Right kidney (tissue), 1 donor: ENCODE measurements at regions not wholly inside any gene's neighbourhood (a gene's known extent, or its start where the extent isn't known, plus 50 kb on each side); places are given as distances from the start of the nearest gene placed in this dataset.
"Not testable (repeated sequence)": the region's sequence is repeated elsewhere in the genome, so short reads cannot be mapped to it uniquely, and the experiment has no call there.

Experiments used
- DNase-seq: peaks from one replicate; pipeline ENCODE4 v3.0.0-alpha.2; 2016

DNA sequence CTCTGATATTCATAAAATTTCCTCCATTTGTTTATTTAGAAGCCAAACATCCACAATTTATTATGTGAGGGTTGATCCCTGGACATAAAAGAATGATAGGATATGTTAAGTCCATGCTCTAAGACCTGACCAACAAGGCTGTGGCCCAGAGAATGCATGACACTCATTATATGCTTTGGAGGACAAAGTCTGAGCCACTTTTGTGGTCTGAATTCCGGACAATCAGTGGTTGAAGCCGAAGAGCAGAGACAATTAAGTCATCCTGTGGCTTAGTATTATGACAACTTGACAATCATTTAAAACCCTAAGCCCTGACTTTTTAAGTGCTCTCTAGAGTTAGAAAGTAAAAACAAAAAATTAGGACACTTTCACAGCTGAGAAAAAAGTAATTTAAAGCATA lies 483.3 kb downstream of the PLCL1 start:
- DNase-seq: no peak

DNA sequence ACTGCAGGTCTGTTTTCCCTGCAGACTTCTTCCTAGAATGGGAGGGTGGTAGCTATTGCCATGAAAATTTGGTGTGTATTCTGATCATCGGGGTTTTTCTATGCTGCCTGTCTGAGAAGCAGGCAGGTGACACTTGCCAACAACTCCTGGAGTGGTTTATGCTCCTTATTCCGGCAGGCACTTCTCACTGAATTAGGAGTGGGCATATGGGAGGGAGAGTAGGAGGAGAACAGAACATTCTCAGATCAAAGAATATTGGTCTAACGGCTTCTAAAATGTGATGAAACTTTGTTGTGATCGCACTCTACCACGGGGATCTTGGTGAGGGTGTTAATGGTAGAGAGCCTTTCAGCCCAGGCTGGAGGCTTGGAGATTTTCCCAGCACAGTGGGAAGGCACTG lies 480.8 kb downstream of the PLCL1 start:
- DNase-seq: no peak

DNA sequence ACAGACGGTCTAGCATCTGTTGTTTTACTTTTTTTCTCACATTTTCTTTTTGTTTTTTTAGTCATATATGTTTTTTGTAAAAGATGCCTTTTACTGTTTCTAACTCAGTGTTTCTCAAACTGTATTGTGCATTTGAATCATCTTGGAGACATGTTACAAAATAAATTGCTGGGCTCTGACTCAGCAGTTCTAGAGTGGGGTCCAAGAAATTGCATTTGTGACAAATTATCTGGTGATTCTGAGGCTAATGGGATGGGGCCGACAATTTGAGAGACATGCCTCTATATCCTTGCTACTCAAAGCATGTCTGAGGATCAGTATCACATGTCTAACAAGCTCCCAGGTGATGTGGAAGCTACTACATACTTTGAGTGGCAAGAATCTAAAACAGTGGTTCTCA lies 478.8 kb downstream of the PLCL1 start:
- no peak for DNase-seq

DNA sequence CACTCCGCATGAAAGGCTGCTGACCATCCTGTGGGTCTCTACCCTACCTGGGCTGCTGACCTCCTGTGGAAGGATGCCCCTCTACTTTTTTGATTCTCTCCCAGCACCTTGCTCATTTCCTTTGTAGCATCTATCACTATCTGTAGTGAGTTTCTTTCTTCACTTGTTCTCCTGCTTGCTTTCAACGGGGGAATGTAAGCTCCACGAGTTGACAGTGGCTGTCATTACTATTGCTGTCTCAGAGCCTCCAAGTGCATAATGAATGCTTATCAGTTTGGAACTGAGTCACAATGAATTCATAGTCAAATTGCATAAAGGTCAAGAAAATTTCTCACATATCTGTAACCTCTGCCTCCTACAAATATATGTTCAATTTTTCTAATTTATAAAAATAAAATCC lies 477.7 kb downstream of the PLCL1 start:
- no peak for DNase-seq

DNA sequence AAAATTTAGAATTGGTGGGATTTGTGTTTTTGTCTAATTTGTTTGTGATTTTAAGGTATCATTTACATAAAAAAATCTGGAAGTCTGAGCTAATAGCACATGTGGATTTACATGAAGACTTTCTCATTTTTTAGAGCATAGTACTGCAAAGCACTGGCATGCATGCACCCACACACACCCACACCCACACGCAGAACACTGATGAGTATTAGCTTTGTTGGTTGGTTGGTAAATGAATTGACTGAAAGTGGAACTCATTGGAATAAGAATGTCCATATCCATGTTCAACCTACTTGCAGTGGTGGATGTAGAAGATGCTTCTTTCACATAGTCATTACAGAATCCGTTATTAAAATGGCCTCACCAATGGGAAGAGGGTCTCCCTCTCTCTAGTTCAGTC lies 475.8 kb downstream of the PLCL1 start:
- no peak for DNase-seq

DNA sequence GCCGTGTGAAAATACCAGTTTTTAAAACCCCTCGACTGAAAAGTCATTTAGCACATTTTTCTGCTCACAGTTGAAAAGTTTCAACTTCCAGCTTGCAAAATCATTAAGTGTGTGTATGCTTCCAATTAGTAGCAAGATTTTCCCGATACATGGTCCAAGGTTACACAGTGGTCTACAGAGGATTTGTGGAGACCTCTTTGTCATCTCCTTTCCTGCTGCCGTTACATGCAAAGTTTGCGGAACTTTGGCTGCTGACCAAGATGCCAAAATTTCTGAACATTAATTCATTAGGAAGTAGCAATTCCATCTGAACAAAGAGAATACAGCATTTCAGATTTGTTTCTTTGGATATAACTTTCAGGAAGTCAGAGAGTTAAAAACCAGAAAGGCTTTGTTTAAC lies 474.6 kb downstream of the PLCL1 start:
- DNase-seq: no peak

DNA sequence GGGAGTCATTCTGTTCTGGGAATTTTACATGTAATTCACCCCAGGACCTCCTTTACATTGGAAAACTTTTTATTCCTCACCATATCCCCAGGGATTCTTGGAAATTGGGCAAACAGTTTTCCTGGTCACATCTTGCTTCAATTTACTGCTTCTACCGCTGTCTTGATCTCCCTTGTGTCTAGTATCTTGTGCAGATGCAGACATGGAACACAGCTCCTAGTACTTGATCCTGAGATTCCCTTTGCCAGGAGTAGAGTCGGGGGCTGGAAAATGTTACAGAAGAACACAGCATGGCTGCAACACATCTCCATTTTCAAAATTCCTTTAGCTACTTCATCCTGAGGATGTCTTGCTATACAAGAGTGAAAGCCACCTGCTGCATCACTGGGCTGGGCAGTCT lies 472.8 kb downstream of the PLCL1 start:
- no peak for DNase-seq

DNA sequence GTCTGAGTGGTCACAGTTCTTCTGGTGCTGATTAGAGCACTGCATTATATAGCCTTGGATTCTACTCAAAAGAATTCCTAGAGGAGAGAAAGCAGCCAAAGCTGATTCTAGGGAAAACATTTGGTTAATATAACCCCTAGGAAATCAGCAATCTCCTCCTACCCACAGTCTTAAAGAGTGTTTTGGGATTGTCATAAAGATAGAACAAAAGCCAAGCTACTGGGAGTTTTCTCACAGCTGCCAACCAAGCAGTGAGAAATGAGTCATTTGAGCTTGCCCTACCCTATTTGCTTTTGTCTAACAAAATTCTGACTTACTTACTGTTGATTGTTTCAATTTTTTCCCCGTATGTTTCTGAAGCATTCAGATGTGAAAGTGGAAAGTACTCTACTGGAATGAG lies 469.3 kb downstream of the PLCL1 start:
- DNase-seq: no peak

DNA sequence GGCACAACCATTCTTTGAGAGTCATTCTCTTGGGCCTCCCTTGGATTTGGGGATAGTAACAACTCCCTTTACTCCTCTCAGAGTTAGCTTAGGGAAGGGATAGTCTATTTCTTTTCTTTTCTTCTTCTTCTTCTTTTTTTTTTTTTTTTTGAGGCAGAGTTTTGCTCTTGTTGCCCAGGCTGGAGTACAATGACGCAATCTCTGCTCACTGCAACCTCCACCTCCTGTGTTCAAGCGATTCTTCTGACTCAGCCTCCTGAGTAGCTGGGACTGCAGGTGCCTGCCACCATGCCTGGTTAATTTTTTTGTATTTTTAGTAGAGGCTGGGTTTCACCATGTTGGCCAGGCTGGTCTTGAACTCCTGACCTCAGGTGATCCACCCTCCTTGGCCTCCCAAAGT lies 465.8 kb downstream of the PLCL1 start:
- DNase-seq: not testable (repeated sequence)

DNA sequence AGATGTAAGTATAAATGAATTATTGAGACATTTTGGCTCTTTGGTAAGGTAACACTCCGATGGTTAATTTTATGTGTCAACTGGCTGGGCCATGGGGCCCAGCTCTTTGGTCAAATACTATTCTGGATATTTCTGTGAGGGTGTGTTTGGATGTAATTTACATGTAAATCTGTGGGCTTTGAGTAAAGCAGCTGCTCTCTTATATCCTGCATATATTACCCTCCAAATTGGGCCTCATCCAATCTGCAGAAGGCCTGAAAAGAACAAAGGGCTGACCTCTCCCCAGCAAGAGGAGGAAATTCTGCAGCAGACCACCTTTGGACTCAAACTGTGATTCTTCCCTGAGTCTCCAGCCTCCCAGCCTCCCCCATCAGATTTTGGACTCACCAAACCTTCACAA lies 464.1 kb downstream of the PLCL1 start:
- no peak for DNase-seq

DNA sequence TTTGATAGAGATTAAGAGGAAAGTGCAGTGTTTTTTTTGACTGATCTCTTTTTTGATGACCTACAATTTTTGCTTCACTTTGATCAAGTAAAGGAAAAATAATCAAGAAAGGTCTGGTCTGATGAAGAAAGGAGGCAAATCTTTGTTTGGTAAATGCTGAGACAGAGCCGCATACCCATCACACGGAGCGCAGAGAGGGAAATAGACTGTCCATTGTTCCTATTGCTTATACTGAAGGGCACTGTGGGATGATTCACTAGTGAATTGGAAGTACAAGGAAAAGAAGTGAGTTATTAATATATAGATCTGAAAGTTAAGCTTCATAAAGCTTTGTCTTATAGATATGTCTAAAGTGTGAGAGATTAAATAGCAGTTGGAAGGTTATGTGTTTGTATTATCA lies 455.1 kb downstream of the PLCL1 start:
- no peak for DNase-seq

DNA sequence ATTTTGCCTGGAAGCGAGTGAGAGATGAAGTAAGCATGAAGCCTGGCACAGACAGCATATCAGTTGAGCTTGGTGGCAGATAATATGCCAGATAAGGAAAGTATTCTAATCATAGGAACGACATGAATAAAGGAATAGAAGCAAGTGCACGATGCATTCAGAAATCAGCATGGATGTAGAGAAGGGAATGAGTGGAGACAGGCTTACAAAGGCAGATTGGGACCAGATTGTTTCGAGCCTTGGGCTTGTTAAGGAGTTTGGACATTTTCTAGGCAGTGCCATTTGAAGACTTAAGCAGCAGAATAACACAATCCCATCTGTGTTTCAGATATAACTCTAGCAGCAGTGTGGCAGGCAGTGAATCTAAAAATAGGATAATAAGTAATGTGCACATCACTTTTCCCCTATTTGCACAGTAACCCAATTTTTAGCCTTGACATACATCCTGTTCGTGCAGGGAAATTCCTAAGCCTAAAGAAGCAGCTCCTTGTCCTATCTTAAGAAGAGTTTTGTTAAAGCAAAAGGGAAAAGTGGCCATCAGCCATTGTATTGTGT lies 450.2 kb downstream of the PLCL1 start:
- no peak for DNase-seq

DNA sequence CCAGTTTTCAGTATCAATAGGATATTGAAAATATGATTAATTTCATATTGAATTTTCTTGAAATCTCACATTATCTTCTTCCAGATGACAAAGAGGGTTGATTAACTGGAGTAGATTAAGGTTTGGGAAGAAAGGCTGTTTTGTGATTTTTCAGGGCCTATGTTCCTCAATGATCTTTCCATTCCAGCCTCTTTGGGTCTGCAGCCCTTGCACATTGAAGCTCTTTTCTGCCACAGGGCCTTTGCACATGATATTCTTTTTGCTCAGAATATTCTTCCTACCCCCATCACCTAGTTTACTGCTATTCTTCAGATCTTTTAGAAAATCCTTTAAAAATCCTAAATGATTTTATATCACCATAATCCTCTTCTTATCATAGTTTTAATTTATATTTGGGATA lies 449.6 kb downstream of the PLCL1 start:
- no peak for DNase-seq

DNA sequence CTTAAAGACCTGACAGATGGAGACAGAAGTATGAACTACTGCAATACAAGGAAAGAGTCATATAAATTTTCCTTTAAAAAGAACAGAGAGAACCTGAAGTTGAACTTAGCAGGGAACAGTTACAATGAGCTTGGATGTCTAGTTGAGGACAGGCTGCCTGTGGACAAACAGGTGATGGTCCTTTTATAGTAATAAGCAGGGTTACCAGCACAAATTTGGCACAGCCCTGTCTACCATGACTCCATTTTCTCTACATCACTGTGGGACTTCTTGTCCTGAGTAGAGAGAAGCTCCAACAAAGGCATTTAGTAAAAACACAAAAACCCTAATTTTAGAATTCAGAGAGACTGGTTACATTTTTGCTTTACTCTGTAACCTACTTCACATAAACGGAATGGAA lies 448.1 kb downstream of the PLCL1 start:
- no peak for DNase-seq

DNA sequence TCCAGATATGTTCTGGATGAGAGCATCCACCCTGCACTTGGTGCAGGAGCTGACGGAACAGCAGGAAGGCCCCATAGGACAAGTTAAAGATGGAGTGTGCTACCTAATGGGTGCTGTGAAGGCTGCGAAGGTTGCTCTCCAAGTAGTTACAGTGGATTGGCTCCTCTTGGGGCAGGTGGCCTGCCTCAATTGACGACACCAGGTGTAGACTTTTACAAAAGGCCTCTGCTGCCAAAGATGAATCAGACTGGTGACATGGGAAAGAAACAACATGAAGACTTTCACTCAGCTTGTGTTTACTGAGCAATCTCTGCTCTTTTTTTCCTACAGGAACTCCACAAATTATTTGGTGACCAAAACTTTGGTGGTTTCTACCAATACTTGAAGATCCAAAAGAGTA lies 437.7 kb downstream of the PLCL1 start:
- DNase-seq: no peak

DNA sequence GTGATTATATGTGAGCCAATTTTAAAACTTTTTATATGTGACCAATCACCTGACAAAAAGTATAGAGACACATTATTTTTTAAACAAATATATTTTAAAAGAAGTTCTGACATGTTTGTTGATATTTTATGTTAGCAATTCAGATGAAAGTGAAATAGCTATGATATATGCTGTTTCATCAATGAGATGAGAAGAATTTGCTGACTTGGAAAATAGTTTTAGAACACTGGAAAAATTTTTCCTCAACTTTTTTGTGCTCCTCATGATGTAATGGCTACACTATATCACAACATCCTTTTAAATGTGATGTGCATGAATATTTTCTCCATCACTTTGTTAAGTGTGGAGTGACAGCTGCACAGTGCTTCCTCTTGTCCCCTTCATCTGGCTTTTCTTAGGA lies 434.0 kb downstream of the PLCL1 start:
- no peak for DNase-seq

DNA sequence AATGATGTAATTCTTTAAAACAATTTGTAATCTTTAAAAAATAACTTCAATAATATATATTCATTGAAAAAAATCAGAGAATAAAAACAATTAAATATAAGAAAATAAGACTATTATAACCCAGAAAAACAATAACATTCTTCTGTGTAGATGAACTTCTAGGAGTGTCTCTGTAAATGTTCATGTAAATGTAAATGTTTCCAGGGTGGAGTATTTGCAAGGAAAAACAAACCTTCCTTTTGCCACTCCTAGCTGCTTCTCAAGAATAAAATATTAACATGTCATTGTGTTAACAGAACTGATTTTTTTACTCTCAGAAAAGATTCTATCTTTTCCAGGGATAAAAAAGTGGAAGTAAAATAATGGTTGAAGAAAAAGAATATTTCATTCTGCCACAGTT lies 431.9 kb downstream of the PLCL1 start:
- DNase-seq: no peak

DNA sequence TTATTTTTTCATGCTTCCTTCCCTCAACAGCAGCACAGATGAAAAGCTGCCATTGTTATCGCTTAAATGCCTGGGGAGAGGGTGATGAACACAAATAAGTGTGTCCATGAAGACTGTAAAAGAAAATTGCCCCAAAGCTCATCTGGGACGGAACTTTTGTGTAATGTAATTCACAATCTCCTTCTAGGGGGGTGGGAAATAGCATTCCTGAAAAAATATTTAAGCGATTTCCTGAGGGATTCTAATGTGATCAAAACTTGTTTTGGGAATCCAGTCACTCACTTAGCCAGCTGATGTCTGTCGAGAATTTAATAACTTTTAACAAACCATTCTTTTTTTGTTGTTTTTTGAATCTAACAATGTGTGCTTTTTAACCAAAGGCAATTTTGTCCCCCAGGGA lies 427.9 kb downstream of the PLCL1 start:
- no peak for DNase-seq

DNA sequence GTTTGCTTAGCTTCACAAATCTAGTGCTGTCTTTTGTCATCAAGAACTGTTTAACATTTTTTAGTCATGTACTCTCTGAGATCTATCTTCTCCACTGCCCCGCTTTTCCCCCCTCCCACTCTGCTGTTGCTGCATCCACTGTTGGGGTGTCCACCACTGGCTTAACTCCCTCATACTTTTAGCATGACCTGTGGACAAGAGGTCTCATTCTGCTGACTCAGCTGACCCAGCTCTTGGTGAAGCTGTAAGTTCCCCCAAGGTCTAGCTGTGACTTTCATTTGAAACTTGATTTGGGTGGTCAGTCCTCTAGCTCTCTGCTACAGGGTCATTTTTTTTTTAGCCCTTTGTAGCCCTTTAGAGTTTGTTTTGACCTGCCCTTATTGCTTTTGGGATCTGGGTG lies 427.2 kb downstream of the PLCL1 start:
- DNase-seq: no peak

DNA sequence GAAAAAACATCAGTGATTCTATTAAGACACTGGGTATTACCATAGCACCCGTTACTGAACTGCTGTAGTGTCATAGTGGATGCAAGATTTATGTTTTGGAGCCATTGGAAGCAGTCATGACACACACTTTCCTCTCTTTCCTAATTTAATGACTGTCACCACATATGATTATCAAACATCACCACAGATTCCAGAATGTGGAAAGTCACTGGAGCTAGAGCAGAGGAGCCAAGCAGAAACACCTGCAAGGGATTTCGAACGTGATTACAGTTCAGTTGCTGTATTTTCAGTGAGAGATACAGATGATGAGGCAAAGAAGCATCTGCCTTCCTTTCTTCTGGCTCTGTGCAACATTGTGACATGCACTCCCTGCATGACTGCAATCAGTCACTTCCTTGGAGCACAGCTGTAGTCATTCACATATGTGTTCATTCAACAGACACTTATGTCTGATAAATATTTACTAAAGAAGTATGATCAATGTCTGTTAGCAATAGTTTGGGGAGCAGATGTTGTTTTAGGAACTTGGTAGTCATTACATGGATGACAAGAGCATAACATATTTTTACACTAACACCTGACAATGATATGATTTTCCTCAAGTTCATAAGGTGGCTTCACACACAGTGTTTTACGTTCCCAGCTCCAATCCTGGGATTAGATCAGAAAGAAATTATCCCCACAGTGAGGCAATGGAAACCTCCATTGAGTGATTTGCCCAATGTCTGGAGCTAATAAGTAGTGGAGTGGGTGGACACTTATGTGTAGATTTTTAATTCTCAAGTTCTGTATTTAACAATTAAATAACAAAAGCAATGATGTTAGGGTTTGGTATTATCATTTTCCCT lies 416.6 kb downstream of the PLCL1 start:
- DNase-seq: no peak

DNA sequence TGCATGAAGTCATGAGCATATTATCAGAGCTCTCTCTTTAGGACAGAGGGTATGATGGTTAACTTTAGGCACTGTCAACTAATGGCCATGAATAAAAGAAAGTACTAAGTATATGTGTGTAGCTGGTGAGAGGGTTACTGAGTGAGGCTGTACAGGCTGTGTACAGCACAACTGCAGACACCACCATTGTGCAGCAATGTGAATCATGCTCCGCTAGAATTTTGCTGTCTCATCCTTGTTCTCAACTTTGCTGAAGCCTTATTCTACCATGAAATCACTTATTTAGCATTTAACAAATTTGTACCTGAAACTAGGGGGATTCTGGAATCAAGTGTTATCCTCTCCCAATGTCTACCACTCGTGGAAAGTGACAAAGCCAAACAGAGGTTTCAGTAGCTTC lies 414.9 kb downstream of the PLCL1 start:
- no peak for DNase-seq

DNA sequence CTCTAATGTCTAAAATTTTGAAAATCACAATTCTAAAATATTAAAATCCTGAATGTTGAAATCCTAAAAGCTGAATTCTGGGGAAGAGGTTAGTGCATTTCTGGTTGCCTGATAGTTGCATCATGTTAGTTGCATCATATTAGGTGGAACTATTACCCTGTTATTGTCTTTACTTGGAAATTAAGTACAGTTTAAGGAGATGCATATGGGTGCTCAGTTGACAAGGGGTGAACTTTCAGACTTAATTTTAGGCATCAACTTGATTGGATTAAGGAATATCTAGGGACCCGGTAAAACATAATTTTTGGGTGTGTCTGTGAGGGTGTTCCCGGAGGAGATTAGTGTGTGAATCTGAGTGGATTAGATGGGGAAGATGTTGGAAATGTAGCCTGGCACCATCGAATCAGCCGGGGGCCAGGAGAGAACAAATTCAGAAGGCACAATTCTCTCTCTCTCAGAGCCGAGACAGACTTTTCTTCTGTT lies 409.8 kb downstream of the PLCL1 start:
- no peak for DNase-seq

DNA sequence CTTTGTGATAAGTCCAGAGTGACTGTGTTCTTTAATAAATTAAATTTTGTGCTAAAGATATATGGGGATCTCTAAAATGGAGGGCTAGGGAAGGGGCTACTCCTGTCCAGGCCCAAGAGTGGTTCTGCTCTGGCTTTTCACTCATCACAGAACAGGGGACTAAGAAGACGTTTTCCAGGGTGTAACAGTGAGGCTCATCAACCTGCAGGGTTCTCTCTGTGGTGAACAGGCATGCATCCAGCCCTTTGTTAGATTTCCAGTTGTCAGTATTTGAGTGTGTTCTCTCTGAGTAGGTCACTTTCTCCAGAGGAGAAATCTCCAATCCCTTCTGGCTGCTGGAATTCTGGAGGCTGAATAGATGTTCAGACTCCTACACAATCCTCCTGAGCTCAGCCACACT lies 408.9 kb downstream of the PLCL1 start:
- DNase-seq: no peak

DNA sequence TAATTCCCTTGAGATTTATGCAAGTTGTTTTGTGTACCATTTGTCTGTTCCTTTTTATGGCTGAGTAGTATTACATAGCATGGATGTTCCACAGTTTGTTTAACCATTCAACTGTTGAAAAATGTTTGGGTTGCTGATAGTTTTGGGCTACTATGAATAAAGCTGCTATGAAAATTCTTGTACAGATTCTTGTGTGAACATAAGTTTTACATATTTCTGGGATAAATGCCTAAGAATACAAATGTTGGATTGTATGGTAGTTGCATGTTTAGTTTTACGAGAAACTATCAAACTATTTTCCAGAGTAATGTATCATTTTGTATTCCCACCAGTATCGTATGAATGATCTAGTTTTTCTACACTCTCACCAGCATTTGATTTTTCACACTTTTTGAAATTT lies 407.3 kb downstream of the PLCL1 start:
- DNase-seq: no peak
